IMR-90 (cell line): ENCODE measurements at regions not wholly inside any gene's neighbourhood (a gene's known extent, or its start where the extent isn't known, plus 50 kb on each side); places are given as distances from the start of the nearest gene placed in this dataset.

Experiments used
- ATAC-seq: fragments of 200-7000 bp; cut with Tn5 transposase; 2 replicates; pipeline ENCODE4 v1.9.1; 2020; ENCODE audit warnings: low read depth, mild to moderate bottlenecking, moderate library complexity
- BruUV-seq: library from RNA; stranded (reverse); fragments of 400-500 nt; replicated peaks from 2 replicates; lab custom pipeline; 2021; lab: Mats Ljungman, UMichigan
- CTCF ChIA-PET: fragments of 300-600 bp; formaldehyde crosslinking; extraction: SDS; loops from one replicate; lab custom pipeline; 2021; ENCODE audit warnings: antibody characterized with exemption; lab: Yijun Ruan, JAX
- POLR2A ChIA-PET: fragments of 300-600 bp; sonication (Branson Sonifier 250); formaldehyde crosslinking; loops from one replicate; lab custom pipeline; 2022; ENCODE audit warnings: antibody characterized with exemption; ENCODE audit not compliant: unreplicated experiment; lab: Charles Lee
- DNase-seq: peaks from one replicate; pipeline ENCODE4 v3.0.0; 2013
- H2AFZ ChIP-seq: replicated peaks from 2 replicates; pipeline ENCODE3; 2013; ENCODE audit warnings: low read length, mild to moderate bottlenecking; ENCODE audit not compliant: poor library complexity
- H2AK5ac ChIP-seq: 2 replicates; pipeline ENCODE4 v1.6.1; 2013; ENCODE audit warnings: low read depth, low read length, inconsistent platforms
- H2AK9ac ChIP-seq: replicated peaks from 2 replicates; pipeline ENCODE3; 2013; ENCODE audit warnings: mild to moderate bottlenecking, low read depth, low read length, moderate library complexity; ENCODE audit not compliant: poor library complexity
- H2BK120ac ChIP-seq: 2 replicates; pipeline ENCODE4 v1.6.1; 2013; ENCODE audit warnings: low read depth, low read length, inconsistent platforms
- H2BK15ac ChIP-seq: 3 replicates; pipeline ENCODE4 v1.6.1; 2013; ENCODE audit warnings: low read depth, low read length, inconsistent platforms
- H2BK20ac ChIP-seq: 2 replicates; pipeline ENCODE4 v1.6.1; 2013; ENCODE audit warnings: low read depth, mild to moderate bottlenecking, inconsistent platforms, low read length, moderate library complexity
- H2BK5ac ChIP-seq: 2 replicates; pipeline ENCODE4 v1.6.1; 2013; ENCODE audit warnings: mild to moderate bottlenecking, low read depth, low read length, inconsistent platforms; ENCODE audit not compliant: poor library complexity, severe bottlenecking
- H3K14ac ChIP-seq: replicated peaks from 2 replicates; pipeline ENCODE4 v1.6.1; 2013; ENCODE audit warnings: low read depth, low read length, inconsistent platforms
- H3K18ac ChIP-seq: 2 replicates; pipeline ENCODE4 v1.6.1; 2013; ENCODE audit warnings: low read depth, low read length, control low read depth
- H3K23ac ChIP-seq: 2 replicates; pipeline ENCODE4 v1.6.1; 2013; ENCODE audit warnings: low read depth, low read length, inconsistent platforms
- H3K27ac ChIP-seq: 2 replicates; pipeline ENCODE4 v1.5.1; 2013; ENCODE audit warnings: mild to moderate bottlenecking, control low read depth, low read length; ENCODE audit not compliant: insufficient read depth
- H3K27me3 ChIP-seq: 2 replicates; pipeline ENCODE4 v1.6.1; 2013; ENCODE audit warnings: low read length; ENCODE audit not compliant: control insufficient read depth, insufficient read depth
- H3K36me3 ChIP-seq: 2 replicates; pipeline ENCODE4 v1.6.1; 2013; ENCODE audit warnings: low read length, mixed read lengths; ENCODE audit not compliant: control insufficient read depth, insufficient read depth
- H3K4ac ChIP-seq: 2 replicates; pipeline ENCODE4 v1.6.1; 2013; ENCODE audit warnings: low read depth, low read length, inconsistent platforms
- H3K4me1 ChIP-seq: 2 replicates; pipeline ENCODE4 v1.6.1; 2013; ENCODE audit warnings: low read length, mixed read lengths; ENCODE audit not compliant: control insufficient read depth, insufficient read depth
- H3K4me2 ChIP-seq: 2 replicates; pipeline ENCODE4 v1.6.1; 2013; ENCODE audit warnings: low read depth, mild to moderate bottlenecking, control low read depth, low read length, moderate library complexity
- H3K4me3 ChIP-seq: 2 replicates; pipeline ENCODE4 v1.5.1; 2013; ENCODE audit warnings: low read depth, mild to moderate bottlenecking, control low read depth, low read length, moderate library complexity; ENCODE audit not compliant: insufficient read depth
- H3K56ac ChIP-seq: 2 replicates; pipeline ENCODE4 v1.6.1; 2013; ENCODE audit warnings: low read length, inconsistent platforms; ENCODE audit not compliant: insufficient read depth; ENCODE audit errors: extremely low read depth
- H3K79me1 ChIP-seq, 2 experiments: 2 replicates each; pipeline ENCODE4 v1.6.1; 2013; ENCODE audit warnings: low read length in 2 of 2, inconsistent platforms in 1 of 2, low read depth in 1 of 2
- H3K9ac ChIP-seq: 2 replicates; pipeline ENCODE4 v1.6.1; 2013; ENCODE audit warnings: low read depth, low read length, control low read depth
- H3K9me1 ChIP-seq: 2 replicates; pipeline ENCODE4 v1.6.1; 2013; ENCODE audit warnings: low read length, inconsistent platforms; ENCODE audit not compliant: insufficient read depth
- H3K9me3 ChIP-seq: 2 replicates; pipeline ENCODE4 v1.6.1; 2013; ENCODE audit warnings: low read length; ENCODE audit not compliant: control insufficient read depth, insufficient read depth
- H4K20me1 ChIP-seq: 2 replicates; pipeline ENCODE4 v1.6.1; 2013; ENCODE audit warnings: low read length, inconsistent platforms; ENCODE audit not compliant: insufficient read depth
- H4K5ac ChIP-seq: 2 replicates; pipeline ENCODE4 v1.6.1; 2013; ENCODE audit warnings: mild to moderate bottlenecking, low read depth, low read length, control low read depth
- H4K8ac ChIP-seq, 2 experiments: 2 replicates each; pipeline ENCODE4 v1.6.1; 2013; ENCODE audit warnings: low read depth in 2 of 2, low read length in 2 of 2, control low read depth in 1 of 2, inconsistent platforms in 1 of 2
- H4K91ac ChIP-seq: 2 replicates; pipeline ENCODE4 v1.6.1; 2013; ENCODE audit warnings: low read depth, low read length, inconsistent platforms; ENCODE audit not compliant: insufficient read depth
- BHLHE40 ChIP-seq: fragments of 150-350 bp; IDR thresholded peaks from 2 replicates; pipeline ENCODE4 v1.6.1; 2016; ENCODE audit warnings: mild to moderate bottlenecking, low read depth, low read length
- CHD1 ChIP-seq: IDR thresholded peaks from 2 replicates; pipeline ENCODE4 v1.6.1; 2012; ENCODE audit warnings: low read depth, low read length, improper control_type of control experiment
- CTCF ChIP-seq: conservative IDR thresholded peaks from 2 replicates; pipeline ENCODE4 v1.5.1; 2012; ENCODE audit warnings: mild to moderate bottlenecking, low read depth, low read length, improper control_type of control experiment
- ELK1 ChIP-seq: fragments of 150-350 bp; IDR thresholded peaks from 2 replicates; pipeline ENCODE4 v1.6.1; 2016; ENCODE audit warnings: low read depth, mild to moderate bottlenecking, low read length, moderate library complexity, borderline replicate concordance
- MAFK ChIP-seq: IDR thresholded peaks from 2 replicates; pipeline ENCODE4 v1.6.1; 2012; ENCODE audit warnings: low read depth, low read length, improper control_type of control experiment
- MAZ ChIP-seq: IDR thresholded peaks from 2 replicates; pipeline ENCODE4 v1.6.1; 2012; ENCODE audit warnings: low read depth, mild to moderate bottlenecking, low read length, improper control_type of control experiment, moderate library complexity, borderline replicate concordance
- MXI1 ChIP-seq: IDR thresholded peaks from 2 replicates; pipeline ENCODE4 v1.6.1; 2012; ENCODE audit warnings: low read depth, mild to moderate bottlenecking, low read length, moderate library complexity, borderline replicate concordance
- NFE2L2 ChIP-seq: fragments of 150-350 bp; IDR thresholded peaks from 2 replicates; pipeline ENCODE4 v1.6.1; 2016; ENCODE audit warnings: low read depth, mild to moderate bottlenecking, low read length
- POLR2A ChIP-seq: IDR thresholded peaks from 2 replicates; pipeline ENCODE4 v1.6.1; 2012; ENCODE audit warnings: mild to moderate bottlenecking, low read depth, low read length
- RAD21 ChIP-seq: IDR thresholded peaks from 2 replicates; pipeline ENCODE4 v1.6.1; 2012; ENCODE audit warnings: low read length, improper control_type of control experiment
- RCOR1 ChIP-seq: IDR thresholded peaks from 2 replicates; pipeline ENCODE4 v1.6.1; 2012; ENCODE audit warnings: mild to moderate bottlenecking, low read length, improper control_type of control experiment; ENCODE audit not compliant: insufficient replicate concordance
- RFX5 ChIP-seq: IDR thresholded peaks from 2 replicates; pipeline ENCODE4 v1.8.0; 2012; ENCODE audit warnings: low read depth, mild to moderate bottlenecking, low read length, moderate library complexity
- SMC3 ChIP-seq: fragments of 150-350 bp; IDR thresholded peaks from 2 replicates; pipeline ENCODE4 v1.6.1; 2016; ENCODE audit warnings: low read depth, mild to moderate bottlenecking, antibody characterized with exemption, low read length, moderate library complexity
- USF2 ChIP-seq: fragments of 150-350 bp; IDR thresholded peaks from 2 replicates; pipeline ENCODE4 v1.6.1; 2017; ENCODE audit warnings: mild to moderate bottlenecking, antibody characterized with exemption, low read length, low read depth
- WGBS, 2 experiments: methylation state at CpG; one replicate each; pipeline versions ENCODE4 v1.1.5 to v1.1.7; 2013; ENCODE audit warnings: missing lambda C conversion rate in 2 of 2; ENCODE audit not compliant: insufficient read length in 1 of 2; ENCODE audit errors: extremely low coverage in 2 of 2; 5-methylcytosine and 5-hydroxymethylcytosine counted together
- dilution Hi-C: fragments of 300-500 bp; cut with HindIII; formaldehyde crosslinking; loops from one replicate; pipeline ENCODE4 v1.14.3; 2018; ENCODE audit warnings: low sequenced_read_pairs; ENCODE audit not compliant: unreplicated experiment
- in situ Hi-C: fragments of 300-500 bp; cut with MboI; formaldehyde crosslinking; loops from 3 replicates; pipeline ENCODE4 v1.14.3; 2019; ENCODE audit warnings: low sequenced_read_pairs, inconsistent platforms, mixed read lengths
- intact Hi-C: fragments of 100-400 bp; cut with micrococcal nuclease; formaldehyde crosslinking; loops from 2 replicates; pipeline ENCODE4 v1.10.0; 2022

- DNase-seq: no peak
- Histone ChIP-seq H3K18ac (no peak overlapping the region), H2AFZ (no peak overlapping the region), H2BK20ac (no peak overlapping the region), H3K4ac (no peak overlapping the region), H3K4me3 (no peak overlapping the region), H4K8ac (no peak overlapping the region), H3K9me1 (no peaks in the 10 kb centered on the region), H4K5ac (no peak overlapping the region), H3K27ac (no peak overlapping the region), H3K4me2 (no peak overlapping the region), H3K9ac (no peak overlapping the region), H3K79me1 (no peaks in the 10 kb centered on the region), H3K9me3 (no peaks in the 10 kb centered on the region), H3K23ac (no peak overlapping the region), H3K4me1 (no peaks in the 10 kb centered on the region), H3K56ac (no peak overlapping the region; the same call in 1 of the 2 replicates), H2BK15ac (no peak overlapping the region), H4K91ac (no peak overlapping the region), H2BK120ac (no peak overlapping the region), H3K36me3 (no peaks in the 10 kb centered on the region), H3K14ac (no peak overlapping the region), H3K27me3 (no peaks in the 10 kb centered on the region), H2AK9ac (no peak overlapping the region), H2BK5ac (no peak overlapping the region), H2AK5ac (no peak overlapping the region), H4K20me1 (no peaks in the 10 kb centered on the region)
- no TSS peak for BruUV-seq
- POLR2A ChIA-PET: no interaction called here
- WGBS, 2 experiments: no CpG with 5 or more reads among the region's 5 CpGs
- ATAC-seq: no peak
- in situ Hi-C loops (no loop called here), intact Hi-C loops (no loop called here), dilution Hi-C loops (no loop called here)
- TF ChIP-seq MAZ (no peak), RFX5 (no peak), MAFK (no peak), SMC3 (no peak), RAD21 (no peak), BHLHE40 (no peak), ELK1 (no peak), POLR2A (no peak), NFE2L2 (no peak), RCOR1 (no peak), MXI1 (no peak), CTCF (no peak), CHD1 (no peak), USF2 (no peak)
- CTCF ChIA-PET: interaction anchor here (0.6 kb wide), 1 partner anchor 994 kb away, joined by 3 read pairs; no protein-coding TSS in a partner anchor
These were observed 342.6 kb upstream of the PKN2 start for GRCh38 chr1:88341447-88341846.
